Superior temporal gyrus (tissue), 1 donor: ENCODE measurements at regions not wholly inside any gene's neighbourhood (a gene's known extent, or its start where the extent isn't known, plus 50 kb on each side); places are given as distances from the start of the nearest gene placed in this dataset.

Experiments used
- DNase-seq: peaks from one replicate; pipeline ENCODE4 v3.0.0-alpha.2; 2016; ENCODE audit errors: extremely low spot score

GRCh38 chr4:11183356-11183740, 245.3 kb downstream of the HS3ST1 start:
- DNase-seq: no peak

GRCh38 chr4:11182586-11183355, 245.9 kb downstream of the HS3ST1 start:
- DNase-seq: no peak

- DNase-seq: no peak
Observed at GRCh38 chr4:11182031-11182430, 246.7 kb downstream of the HS3ST1 start.

GRCh38 chr4:11179796-11180195, 248.9 kb downstream of the HS3ST1 start:
- no peak for DNase-seq

- DNase-seq: no peak
Observed at GRCh38 chr4:11178433-11178832, 250.3 kb downstream of the HS3ST1 start.

- no peak for DNase-seq
Observed at GRCh38 chr4:11175374-11175773, 253.3 kb downstream of the HS3ST1 start.

- DNase-seq: no peak
Observed at GRCh38 chr4:11166606-11167005, 262.1 kb downstream of the HS3ST1 start.

GRCh38 chr4:11166034-11166433, 262.7 kb downstream of the HS3ST1 start:
- no peak for DNase-seq

GRCh38 chr4:11165052-11165451, 263.6 kb downstream of the HS3ST1 start:
- no peak for DNase-seq

- DNase-seq: no peak
Observed at GRCh38 chr4:11160288-11160687, 268.4 kb downstream of the HS3ST1 start.

GRCh38 chr4:11158971-11159370, 269.7 kb downstream of the HS3ST1 start:
- DNase-seq: no peak

- DNase-seq: no peak
Observed at GRCh38 chr4:11155208-11155867, 273.4 kb downstream of the HS3ST1 start.

- no peak for DNase-seq
Observed at GRCh38 chr4:11153171-11153750, 275.4 kb downstream of the HS3ST1 start.

- no peak for DNase-seq
Observed at GRCh38 chr4:11152684-11153083, 276.0 kb downstream of the HS3ST1 start.

GRCh38 chr4:11151500-11151899, 277.2 kb downstream of the HS3ST1 start:
- no peak for DNase-seq

GRCh38 chr4:11149612-11150259, 279.0 kb downstream of the HS3ST1 start:
- no peak for DNase-seq

- no peak for DNase-seq
Observed at GRCh38 chr4:11139871-11140270, 288.8 kb downstream of the HS3ST1 start.

- DNase-seq: no peak
Observed at GRCh38 chr4:11138964-11139363, 289.7 kb downstream of the HS3ST1 start.

GRCh38 chr4:11134705-11135104, 294.0 kb downstream of the HS3ST1 start:
- no peak for DNase-seq

GRCh38 chr4:11133868-11134267, 294.8 kb downstream of the HS3ST1 start:
- DNase-seq: no peak

GRCh38 chr4:11132478-11132877, 296.2 kb downstream of the HS3ST1 start:
- DNase-seq: no peak

GRCh38 chr4:11131491-11131890, 297.2 kb downstream of the HS3ST1 start:
- no peak for DNase-seq
